ENCODE measurements at regions not wholly inside any gene's neighbourhood (a gene's known extent, or its start where the extent isn't known, plus 50 kb on each side); places are given as distances from the start of the nearest gene placed in this dataset.

DNA sequence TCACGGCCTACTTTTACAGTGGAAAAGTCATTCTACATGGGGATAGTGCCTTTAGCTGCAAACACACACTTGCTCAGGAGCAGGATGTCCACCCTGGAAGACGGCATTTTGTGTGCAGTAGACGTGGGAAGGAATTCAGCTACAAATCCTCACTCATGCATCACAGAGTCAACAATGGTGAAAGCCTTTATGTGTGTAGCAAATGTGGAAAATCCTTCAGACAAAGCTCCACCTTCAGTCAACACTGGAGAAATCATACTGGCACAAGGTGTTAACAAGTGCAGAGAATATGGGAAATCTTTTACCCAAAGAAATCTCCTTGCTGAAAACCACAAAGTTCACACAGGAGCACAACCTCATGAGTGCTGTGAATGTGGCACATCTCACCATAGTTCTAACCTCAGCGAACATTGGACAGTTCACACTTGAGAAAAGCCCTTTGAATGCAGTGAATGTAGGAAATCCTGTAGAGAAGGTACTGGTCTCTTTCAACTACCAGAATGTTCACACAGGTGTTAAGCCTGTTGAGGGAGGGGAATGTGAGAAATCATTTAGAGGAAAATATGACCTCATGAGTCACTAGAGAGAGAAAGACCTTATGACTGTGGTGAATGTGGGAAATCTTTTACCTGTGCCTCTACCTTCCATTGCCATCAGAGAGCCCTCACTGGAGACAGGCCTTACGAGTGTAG is 101.8 kb downstream of the PTGS2 start:
- DNase-seq (ENCODE audit: extremely low spot score) = no peak
- 75% methylated on average over 5 of the region's 5 CpGs for WGBS
- H3K27me3 ChIP-seq = no peaks in the 10 kb centered on the region
- no peaks in the 10 kb centered on the region for H3K4me1 ChIP-seq
- no peaks in the 10 kb centered on the region for H3K36me3 ChIP-seq
- H3K27ac ChIP-seq (replicated peaks in 1 of 4) = no peak overlapping the region
- H3K9me3 ChIP-seq = no peaks in the 10 kb centered on the region
- TF ChIP-seq POLR2A (IDR thresholded peaks at IDR 0.05; ENCODE audit: low read depth) (no peak), POLR2AphosphoS5 (IDR thresholded peaks at IDR 0.05) (no peak), EP300 (IDR thresholded peaks at IDR 0.05) (no peak)
- TF ChIP-seq, protein P1, sequence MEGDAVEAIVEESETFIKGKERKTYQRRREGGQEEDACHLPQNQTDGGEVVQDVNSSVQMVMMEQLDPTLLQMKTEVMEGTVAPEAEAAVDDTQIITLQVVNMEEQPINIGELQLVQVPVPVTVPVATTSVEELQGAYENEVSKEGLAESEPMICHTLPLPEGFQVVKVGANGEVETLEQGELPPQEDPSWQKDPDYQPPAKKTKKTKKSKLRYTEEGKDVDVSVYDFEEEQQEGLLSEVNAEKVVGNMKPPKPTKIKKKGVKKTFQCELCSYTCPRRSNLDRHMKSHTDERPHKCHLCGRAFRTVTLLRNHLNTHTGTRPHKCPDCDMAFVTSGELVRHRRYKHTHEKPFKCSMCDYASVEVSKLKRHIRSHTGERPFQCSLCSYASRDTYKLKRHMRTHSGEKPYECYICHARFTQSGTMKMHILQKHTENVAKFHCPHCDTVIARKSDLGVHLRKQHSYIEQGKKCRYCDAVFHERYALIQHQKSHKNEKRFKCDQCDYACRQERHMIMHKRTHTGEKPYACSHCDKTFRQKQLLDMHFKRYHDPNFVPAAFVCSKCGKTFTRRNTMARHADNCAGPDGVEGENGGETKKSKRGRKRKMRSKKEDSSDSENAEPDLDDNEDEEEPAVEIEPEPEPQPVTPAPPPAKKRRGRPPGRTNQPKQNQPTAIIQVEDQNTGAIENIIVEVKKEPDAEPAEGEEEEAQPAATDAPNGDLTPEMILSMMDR (IDR thresholded peaks at IDR 0.05) = no peak
- no peak overlapping the region for H3K4me3 ChIP-seq
- intact Hi-C loops (cut with DNase I) = no loop called here

DNA sequence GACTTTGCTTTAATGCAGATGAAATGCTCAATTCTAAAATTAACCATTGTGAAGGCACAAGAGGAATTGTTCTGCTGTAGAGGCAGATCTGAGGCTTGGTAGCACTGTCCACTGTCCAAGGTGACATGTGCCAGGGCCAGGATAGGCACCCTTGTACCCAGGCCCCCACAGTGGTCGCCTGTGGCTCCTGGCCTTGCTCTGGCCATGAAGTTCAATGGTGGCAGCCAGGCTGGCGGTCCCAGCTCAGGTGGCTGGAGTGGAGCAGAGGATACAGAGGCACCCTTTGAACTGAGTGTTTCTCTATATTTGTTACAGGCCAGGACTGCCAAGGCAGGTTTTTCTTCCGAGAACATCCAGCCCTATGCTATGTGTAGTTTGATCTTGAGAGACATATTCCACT is 102.6 kb downstream of the PTGS2 start:
- Histone ChIP-seq H3K4me3 (no peak overlapping the region), H3K36me3 (no peaks in the 10 kb centered on the region), H3K27ac (replicated peaks in 1 of 4) (no peak overlapping the region), H3K9me3 (no peaks in the 10 kb centered on the region), H3K4me1 (no peaks in the 10 kb centered on the region), H3K27me3 (no peaks in the 10 kb centered on the region)
- intact Hi-C loops (cut with DNase I) = no loop called here
- 83% methylated on average over 1 of the region's 3 CpGs for WGBS
- no peak for DNase-seq (ENCODE audit: extremely low spot score)
- TF ChIP-seq, protein P1 (IDR thresholded peaks at IDR 0.05) = no peak
- TF ChIP-seq EP300 (IDR thresholded peaks at IDR 0.05) (no peak), POLR2A (IDR thresholded peaks at IDR 0.05; ENCODE audit: low read depth) (no peak), POLR2AphosphoS5 (IDR thresholded peaks at IDR 0.05) (no peak)

DNA sequence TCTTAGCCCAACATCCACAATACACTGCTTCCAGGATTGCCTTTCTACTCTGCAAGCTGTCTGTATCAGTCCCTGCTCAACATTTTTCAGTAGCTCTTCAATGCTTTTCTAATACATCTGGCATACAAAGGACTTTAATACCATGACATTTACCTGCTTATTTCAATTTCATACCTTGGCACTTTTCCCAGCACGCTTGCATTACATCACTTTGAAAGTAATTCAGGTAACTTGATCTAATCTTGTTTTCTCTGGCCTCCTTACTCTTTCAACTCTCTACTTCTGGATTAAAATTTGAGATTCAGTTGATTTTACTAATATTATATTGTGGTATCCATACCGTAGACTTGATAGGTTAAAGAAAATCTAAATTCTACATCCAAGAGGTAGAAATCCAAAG is 103.0 kb downstream of the PTGS2 start:
- Histone ChIP-seq H3K4me1 (no peaks in the 10 kb centered on the region), H3K27me3 (no peaks in the 10 kb centered on the region), H3K4me3 (no peak overlapping the region), H3K27ac (replicated peaks in 1 of 4) (no peak overlapping the region), H3K36me3 (no peaks in the 10 kb centered on the region), H3K9me3 (no peaks in the 10 kb centered on the region)
- 94% methylated on average over 2 of the region's 2 CpGs for WGBS
- no peak for DNase-seq (ENCODE audit: extremely low spot score)
- intact Hi-C loops (cut with DNase I) = no loop called here
- TF ChIP-seq POLR2AphosphoS5 (IDR thresholded peaks at IDR 0.05) (no peak), EP300 (IDR thresholded peaks at IDR 0.05) (no peak), POLR2A (IDR thresholded peaks at IDR 0.05; ENCODE audit: low read depth) (no peak)
- TF ChIP-seq, protein P1 (IDR thresholded peaks at IDR 0.05) = no peak

DNA sequence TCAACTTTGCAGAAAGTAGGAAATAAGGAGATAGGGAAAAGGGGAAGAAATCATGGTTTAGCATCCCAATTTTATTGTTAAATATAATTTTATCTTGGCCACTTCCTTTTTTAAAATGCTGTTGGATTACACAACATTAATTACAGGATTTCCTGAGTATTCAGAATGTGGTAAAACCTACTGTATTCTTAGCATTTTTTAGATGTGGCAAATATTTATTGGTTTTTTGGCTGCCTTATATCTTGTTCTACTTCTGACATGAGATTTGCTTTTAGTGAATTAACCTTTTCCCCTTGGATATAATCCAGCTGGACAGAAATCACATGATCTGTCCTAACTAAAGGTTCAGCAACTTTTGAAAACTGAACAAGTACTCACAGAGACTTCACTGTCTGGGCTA is 104.9 kb downstream of the PTGS2 start:
- no peaks in the 10 kb centered on the region for H3K36me3 ChIP-seq
- no peaks in the 10 kb centered on the region for H3K9me3 ChIP-seq
- intact Hi-C loops (cut with DNase I) = no loop called here
- no peaks in the 10 kb centered on the region for H3K4me1 ChIP-seq
- DNase-seq (ENCODE audit: extremely low spot score) = no peak
- TF ChIP-seq POLR2AphosphoS5 (IDR thresholded peaks at IDR 0.05) = no peak
- no peak for TF ChIP-seq POLR2A (IDR thresholded peaks at IDR 0.05; ENCODE audit: low read depth)
- no peak for TF ChIP-seq EP300 (IDR thresholded peaks at IDR 0.05)
- no peak overlapping the region for H3K4me3 ChIP-seq
- H3K27me3 ChIP-seq = no peaks in the 10 kb centered on the region
- no peak overlapping the region for H3K27ac ChIP-seq (replicated peaks in 1 of 4)

DNA sequence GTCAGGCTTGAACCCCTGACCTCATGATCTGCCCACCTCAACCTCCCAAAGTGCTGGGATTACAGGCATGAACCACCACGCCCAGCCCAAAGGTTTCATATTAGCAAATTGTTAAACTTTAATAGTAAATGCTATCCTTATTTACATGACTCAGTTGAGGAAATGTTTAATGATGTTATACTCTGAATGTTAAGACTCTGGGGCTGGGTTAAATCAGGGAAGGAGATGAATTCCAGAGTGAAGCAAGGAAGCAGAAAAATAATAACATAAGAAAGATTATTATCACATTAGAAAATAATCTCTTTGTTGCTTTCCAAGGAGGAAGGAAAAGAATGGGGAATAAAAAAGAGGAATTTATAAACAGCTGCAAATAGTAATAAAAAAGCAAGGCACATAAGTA is 105.3 kb downstream of the PTGS2 start:
- Histone ChIP-seq H3K9me3 (no peaks in the 10 kb centered on the region), H3K27me3 (no peaks in the 10 kb centered on the region)
- 92% methylated on average over 1 of the region's 1 CpG for WGBS

More for the DNA sequence above, 105.3 kb downstream of the PTGS2 start:
- Histone ChIP-seq H3K4me3 (no peak overlapping the region), H3K4me1 (no peaks in the 10 kb centered on the region), H3K36me3 (no peaks in the 10 kb centered on the region), H3K27ac (replicated peaks in 1 of 4) (no peak overlapping the region)
- DNase-seq (ENCODE audit: extremely low spot score) = no peak
- TF ChIP-seq EP300 (IDR thresholded peaks at IDR 0.05) (no peak), POLR2AphosphoS5 (IDR thresholded peaks at IDR 0.05) (no peak), POLR2A (IDR thresholded peaks at IDR 0.05; ENCODE audit: low read depth) (no peak)
- TF ChIP-seq, protein P1 (IDR thresholded peaks at IDR 0.05) = no peak
- intact Hi-C loops (cut with DNase I) = no loop called here

Measured in esophagus muscularis mucosa (tissue), 4 donors.